HCT116 (cell line): ENCODE measurements at regions not wholly inside any gene's neighbourhood (a gene's known extent, or its start where the extent isn't known, plus 50 kb on each side); places are given as distances from the start of the nearest gene placed in this dataset.

Source experiments
- ATAC-seq: fragments of 200-7000 bp; cut with Tn5 transposase; 2 replicates; pipeline ENCODE4 v1.9.1; 2020; ENCODE audit warnings: mild to moderate bottlenecking, moderate library complexity
- BruUV-seq: library from RNA; stranded (reverse); fragments of 400-500 nt; replicated peaks from 2 replicates; lab custom pipeline; 2021; lab: Mats Ljungman, UMichigan
- CTCF ChIA-PET: fragments of 300-600 bp; sonication (Branson Sonifier 250); formaldehyde crosslinking; loops from one replicate; lab custom pipeline; 2021; ENCODE audit warnings: antibody characterized with exemption; lab: Charles Lee
- POLR2A ChIA-PET: fragments of 300-600, 350-600 bp; sonication (Branson Sonifier 250); formaldehyde crosslinking; loops from one replicate; lab custom pipeline; 2021; ENCODE audit warnings: antibody characterized with exemption; lab: Charles Lee
- RAD21 ChIA-PET, 2 experiments: fragments of 300-600 bp; sonication (Branson Sonifier 250); formaldehyde crosslinking; loops; one replicate each; lab custom pipeline; 2023; ENCODE audit warnings: low total read pairs in 2 of 2; ENCODE audit not compliant: uncharacterized antibody in 2 of 2, unreplicated experiment in 2 of 2, low non-redundant PET in 1 of 2; lab: Charles Lee
- DNase-seq: peaks from one replicate; pipeline ENCODE4 v3.0.0-alpha.2; 2010; ENCODE audit warnings: low read depth, low spot score
- H2AFZ ChIP-seq: fragments of 200-600 bp; shearing (Covaris generic), sonication (generic); 2 replicates; pipeline ENCODE4 v1.6.1; 2017; ENCODE audit warnings: low read depth, mixed run types, mixed read lengths, antibody characterized with exemption, low read length; ENCODE audit not compliant: poor library complexity, severe bottlenecking
- H3K27ac ChIP-seq: 2 replicates; pipeline ENCODE4 v1.5.1; 2012; ENCODE audit warnings: low read depth, low read length
- H3K27me3 ChIP-seq: fragments of 200-600 bp; sonication (generic); 2 replicates; pipeline ENCODE4 v1.6.1; 2016; ENCODE audit warnings: mixed run types, low read length, mixed read lengths; ENCODE audit not compliant: insufficient read depth
- H3K36me3 ChIP-seq, 2 experiments: fragments of 200-500 bp in 1 of 2; fragments of 200-600 bp in 1 of 2; sonication (Bioruptor generic) in 1 of 2; sonication (generic) in 1 of 2; 2 replicates each; pipeline versions ENCODE4 v1.5.1 to v1.6.1; 2014 to 2016; ENCODE audit warnings: low read length in 2 of 2, inconsistent platforms in 1 of 2, mixed read lengths in 1 of 2, mixed run types in 1 of 2; ENCODE audit not compliant: insufficient read depth in 2 of 2, control insufficient read depth in 1 of 2
- H3K4me1 ChIP-seq, 2 experiments: fragments of 200-600 bp in 1 of 2; sonication (generic) in 1 of 2; 2 replicates each; pipeline versions ENCODE4 v1.5.1 to v1.6.1; 2012 to 2017; ENCODE audit warnings: low read length in 2 of 2, inconsistent platforms in 1 of 2, mild to moderate bottlenecking in 1 of 2, mixed read lengths in 1 of 2, mixed run types in 1 of 2, moderate library complexity in 1 of 2; ENCODE audit not compliant: insufficient read depth in 2 of 2, control insufficient read depth in 1 of 2
- H3K4me2 ChIP-seq: fragments of 200-600 bp; sonication (generic); 2 replicates; pipeline ENCODE4 v1.6.1; 2017; ENCODE audit warnings: mixed run types, low read length, mixed read lengths
- H3K4me3 ChIP-seq, 2 experiments: fragments of 200-600 bp in 1 of 2; sonication (generic) in 1 of 2; replicated peaks in 1 of 2; 2 replicates each; pipeline ENCODE4 v1.5.1; 2011 to 2016; ENCODE audit warnings: low read length in 2 of 2, control low read depth in 1 of 2, low read depth in 1 of 2, mild to moderate bottlenecking in 1 of 2, mixed read lengths in 1 of 2, mixed run types in 1 of 2
- H3K79me2 ChIP-seq: fragments of 200-600 bp; sonication (generic); 2 replicates; pipeline ENCODE4 v1.6.1; 2017; ENCODE audit warnings: mild to moderate bottlenecking, mixed run types, low read length, moderate library complexity, mixed read lengths; ENCODE audit not compliant: insufficient read depth
- H3K9ac ChIP-seq: fragments of 200-600 bp; sonication (generic); 2 replicates; pipeline ENCODE4 v1.6.1; 2016; ENCODE audit warnings: low read length, mixed read lengths
- H3K9me2 ChIP-seq: fragments of 200-600 bp; sonication (generic), shearing (Covaris generic); 2 replicates; pipeline ENCODE4 v1.6.1; 2017; ENCODE audit warnings: mixed run types, mild to moderate bottlenecking, moderate library complexity; ENCODE audit not compliant: insufficient read depth
- H3K9me3 ChIP-seq, 2 experiments: fragments of 200-500 bp in 1 of 2; fragments of 200-600 bp in 1 of 2; sonication (Bioruptor generic) in 1 of 2; sonication (generic) in 1 of 2; 2 replicates each; pipeline ENCODE4 v1.6.1; 2014 to 2017; ENCODE audit warnings: low read length in 2 of 2, mixed read lengths in 2 of 2, inconsistent platforms in 1 of 2, low read depth in 1 of 2, mild to moderate bottlenecking in 1 of 2, mixed run types in 1 of 2, moderate library complexity in 1 of 2; ENCODE audit not compliant: control insufficient read depth in 1 of 2, insufficient read depth in 1 of 2
- H4K20me1 ChIP-seq: fragments of 200-600 bp; sonication (generic), shearing (Covaris generic); 2 replicates; pipeline ENCODE4 v1.6.1; 2017; ENCODE audit warnings: mixed run types, mild to moderate bottlenecking, moderate library complexity; ENCODE audit not compliant: insufficient read depth
- CBX3 ChIP-seq: IDR thresholded peaks from 2 replicates; pipeline ENCODE4 v1.6.1; 2012; ENCODE audit warnings: low read depth
- CEBPB ChIP-seq: IDR thresholded peaks from 2 replicates; pipeline ENCODE4 v1.6.1; 2012; ENCODE audit warnings: low read depth
- FOSL1 ChIP-seq: IDR thresholded peaks from 2 replicates; pipeline ENCODE4 v1.6.1; 2012; ENCODE audit warnings: low read depth
- RAD21 ChIP-seq: IDR thresholded peaks from 2 replicates; pipeline ENCODE4 v1.6.1; 2012; ENCODE audit warnings: low read depth, mild to moderate bottlenecking
- SP1 ChIP-seq: IDR thresholded peaks from 2 replicates; pipeline ENCODE4 v1.6.1; 2012; ENCODE audit warnings: low read depth
- ZNF274 ChIP-seq: fragments of 200-500 bp; sonication (Bioruptor generic); IDR thresholded peaks from 2 replicates; pipeline ENCODE4 v1.6.1; 2014; ENCODE audit warnings: mild to moderate bottlenecking, low read depth, low read length, inconsistent platforms
- intact Hi-C: fragments of 100-400 bp; cut with micrococcal nuclease; formaldehyde crosslinking; loops from 2 replicates; pipeline ENCODE4 v1.10.0; 2022

- Histone ChIP-seq H3K9me3 (no peaks in the 10 kb centered on the region), H3K4me2 (no peak overlapping the region), H3K27me3 (no peaks in the 10 kb centered on the region), H3K27ac (no peak overlapping the region), H3K9ac (no peak overlapping the region), H2AFZ (no peak overlapping the region), H3K79me2 (no peaks in the 10 kb centered on the region), H4K20me1 (no peaks in the 10 kb centered on the region), H3K4me3 (no peak overlapping the region), H3K4me1 (peaks cover 19 to 24% of the 10 kb centered on the region in 2 experiments; a peak in 3 of 4 replicates), H3K9me2 (no peaks in the 10 kb centered on the region)
- ChIA-PET CTCF (no interaction called here), POLR2A (no interaction called here), RAD21 (no interaction called here)
- ATAC-seq (no peak), DNase-seq (no peak)
- intact Hi-C loops, result no loop called here
- no TSS peak for BruUV-seq
- TF ChIP-seq SP1 (no peak), CBX3 (no peak), ZNF274 (no peak), FOSL1 (no peak)
- TF ChIP-seq, all 23 proteins: peak for 0
- H3K36me3 ChIP-seq, result no peaks in the 10 kb centered on the region
Measured at GRCh38 chr5:39628348-39628747, 203.6 kb upstream of the DAB2 start.

- no peaks in the 10 kb centered on the region for H3K79me2 ChIP-seq
- ATAC-seq (peak; percentile 11; the same call in 1 of the 2 replicates), DNase-seq (no peak)
- H3K4me1 ChIP-seq, result peaks cover 19 to 26% of the 10 kb centered on the region in 2 experiments; a peak in 3 of 4 replicates
- peak overlapping the region in 1 of 2 experiments; percentile 30; a peak in 2 of 4 replicates for H3K4me3 ChIP-seq
- RAD21 ChIA-PET, result no interaction called here
- intact Hi-C loops, result no loop called here
- H3K9me3 ChIP-seq, result no peaks in the 10 kb centered on the region
- POLR2A ChIA-PET, result no interaction called here
- H3K27me3 ChIP-seq, result no peaks in the 10 kb centered on the region
- H2AFZ ChIP-seq, result peak overlapping the region; percentile 94
- no peaks in the 10 kb centered on the region for H3K9me2 ChIP-seq
- H3K36me3 ChIP-seq, result no peaks in the 10 kb centered on the region
- TF ChIP-seq CEBPB, result peak; percentile 6; the same call in 1 of the 2 replicates
- TF ChIP-seq RAD21, result no peak
- peak overlapping the region; percentile 76 for H3K4me2 ChIP-seq
- CTCF ChIA-PET, result no interaction called here
- peak overlapping the region; percentile 9; the same call in 1 of the 2 replicates for H3K9ac ChIP-seq
- H3K27ac ChIP-seq, result no peak overlapping the region
- no peaks in the 10 kb centered on the region for H4K20me1 ChIP-seq
- no TSS peak for BruUV-seq
Measured at GRCh38 chr5:39624890-39625289, 200.1 kb upstream of the DAB2 start.
